ENCODE measurements at regions not wholly inside any gene's neighbourhood (a gene's known extent, or its start where the extent isn't known, plus 50 kb on each side); places are given as distances from the start of the nearest gene placed in this dataset.

DNA sequence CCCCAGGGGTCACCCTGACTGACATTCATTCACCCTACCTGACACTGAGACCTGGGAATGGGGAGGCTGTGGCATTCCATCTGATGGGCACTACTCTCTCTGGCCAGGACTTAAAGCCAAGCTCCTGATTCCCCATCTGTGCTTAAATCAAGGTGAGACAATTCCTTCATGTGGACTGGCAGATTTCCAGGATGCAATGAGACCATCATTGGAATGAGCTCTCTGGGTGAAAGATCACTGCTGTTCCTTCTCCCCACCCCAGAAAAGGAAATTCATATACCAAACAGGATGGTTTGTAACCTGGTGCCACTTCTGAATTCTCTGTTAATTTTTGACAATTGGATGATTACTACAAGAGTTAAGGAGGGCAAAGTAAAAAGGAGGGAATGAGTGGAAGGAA lies 354.8 kb downstream of the MID1IP1 start:
- TF ChIP-seq, protein P1, sequence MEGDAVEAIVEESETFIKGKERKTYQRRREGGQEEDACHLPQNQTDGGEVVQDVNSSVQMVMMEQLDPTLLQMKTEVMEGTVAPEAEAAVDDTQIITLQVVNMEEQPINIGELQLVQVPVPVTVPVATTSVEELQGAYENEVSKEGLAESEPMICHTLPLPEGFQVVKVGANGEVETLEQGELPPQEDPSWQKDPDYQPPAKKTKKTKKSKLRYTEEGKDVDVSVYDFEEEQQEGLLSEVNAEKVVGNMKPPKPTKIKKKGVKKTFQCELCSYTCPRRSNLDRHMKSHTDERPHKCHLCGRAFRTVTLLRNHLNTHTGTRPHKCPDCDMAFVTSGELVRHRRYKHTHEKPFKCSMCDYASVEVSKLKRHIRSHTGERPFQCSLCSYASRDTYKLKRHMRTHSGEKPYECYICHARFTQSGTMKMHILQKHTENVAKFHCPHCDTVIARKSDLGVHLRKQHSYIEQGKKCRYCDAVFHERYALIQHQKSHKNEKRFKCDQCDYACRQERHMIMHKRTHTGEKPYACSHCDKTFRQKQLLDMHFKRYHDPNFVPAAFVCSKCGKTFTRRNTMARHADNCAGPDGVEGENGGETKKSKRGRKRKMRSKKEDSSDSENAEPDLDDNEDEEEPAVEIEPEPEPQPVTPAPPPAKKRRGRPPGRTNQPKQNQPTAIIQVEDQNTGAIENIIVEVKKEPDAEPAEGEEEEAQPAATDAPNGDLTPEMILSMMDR (IDR thresholded peaks at IDR 0.05; ENCODE audit: low read length): no peak
- TF ChIP-seq EZH2 (IDR thresholded peaks at IDR 0.05; ENCODE audit: borderline replicate concordance, low read length): no peak
